H1 (cell line): ENCODE measurements at regions not wholly inside any gene's neighbourhood (a gene's known extent, or its start where the extent isn't known, plus 50 kb on each side); places are given as distances from the start of the nearest gene placed in this dataset.

ENCODE experiments used
- TF ChIP-seq, protein P1 (sequence below), 3 experiments: IDR thresholded peaks; 1 replicate in 2 of 3; 2 replicates in 1 of 3; pipeline versions ENCODE4 v1.5.1 to v1.6.1; 2011; ENCODE audit warnings: low read length in 3 of 3, mild to moderate bottlenecking in 3 of 3, inconsistent platforms in 2 of 3, low read depth in 1 of 3, moderate library complexity in 1 of 3; ENCODE audit not compliant: insufficient read depth in 1 of 3; ENCODE audit errors: control extremely low read depth in 1 of 3
- TF ChIP-seq, protein P2 (sequence below): IDR thresholded peaks from 2 replicates; pipeline ENCODE4 v1.6.1; 2011; ENCODE audit warnings: low read length, improper control_type of control experiment

DNA sequence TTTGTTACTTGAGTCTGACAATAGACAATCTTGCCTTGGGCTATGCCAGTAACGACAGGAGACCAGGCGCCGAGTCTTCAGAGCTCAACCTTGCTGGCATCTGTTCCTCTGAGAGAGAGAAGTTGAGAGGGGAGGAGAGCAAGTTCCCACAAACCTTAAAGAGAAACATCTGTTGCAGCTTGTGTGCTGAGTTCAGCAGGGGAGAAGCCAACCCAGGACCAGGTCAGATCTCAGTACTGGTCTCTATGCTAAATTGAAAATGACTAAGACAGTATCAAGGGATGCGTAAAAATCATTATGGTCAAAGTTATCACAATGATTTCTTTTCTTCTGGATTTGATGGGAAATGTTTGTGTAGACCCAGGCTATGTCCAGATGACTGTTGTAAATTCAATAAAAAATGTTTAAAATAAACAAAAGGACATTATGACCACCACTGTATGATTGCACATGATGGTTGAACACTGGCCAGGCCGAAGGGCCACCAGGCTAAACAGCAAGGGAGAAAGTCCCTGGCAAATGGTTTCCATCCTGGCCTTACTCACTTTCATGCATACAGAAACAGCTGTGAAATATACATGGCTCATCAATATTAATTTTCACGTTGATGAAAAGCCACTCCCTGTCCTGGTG is 100.3 kb upstream of the PMAIP1 start (continued):
- TF ChIP-seq, protein P1, sequence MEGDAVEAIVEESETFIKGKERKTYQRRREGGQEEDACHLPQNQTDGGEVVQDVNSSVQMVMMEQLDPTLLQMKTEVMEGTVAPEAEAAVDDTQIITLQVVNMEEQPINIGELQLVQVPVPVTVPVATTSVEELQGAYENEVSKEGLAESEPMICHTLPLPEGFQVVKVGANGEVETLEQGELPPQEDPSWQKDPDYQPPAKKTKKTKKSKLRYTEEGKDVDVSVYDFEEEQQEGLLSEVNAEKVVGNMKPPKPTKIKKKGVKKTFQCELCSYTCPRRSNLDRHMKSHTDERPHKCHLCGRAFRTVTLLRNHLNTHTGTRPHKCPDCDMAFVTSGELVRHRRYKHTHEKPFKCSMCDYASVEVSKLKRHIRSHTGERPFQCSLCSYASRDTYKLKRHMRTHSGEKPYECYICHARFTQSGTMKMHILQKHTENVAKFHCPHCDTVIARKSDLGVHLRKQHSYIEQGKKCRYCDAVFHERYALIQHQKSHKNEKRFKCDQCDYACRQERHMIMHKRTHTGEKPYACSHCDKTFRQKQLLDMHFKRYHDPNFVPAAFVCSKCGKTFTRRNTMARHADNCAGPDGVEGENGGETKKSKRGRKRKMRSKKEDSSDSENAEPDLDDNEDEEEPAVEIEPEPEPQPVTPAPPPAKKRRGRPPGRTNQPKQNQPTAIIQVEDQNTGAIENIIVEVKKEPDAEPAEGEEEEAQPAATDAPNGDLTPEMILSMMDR (IDR thresholded peaks at IDR 0.05; ENCODE audit: control extremely low read depth in 1 of 3, insufficient read depth in 1 of 3, low read depth in 1 of 3, low read length in 3 of 3): no peak
- TF ChIP-seq, protein P2, sequence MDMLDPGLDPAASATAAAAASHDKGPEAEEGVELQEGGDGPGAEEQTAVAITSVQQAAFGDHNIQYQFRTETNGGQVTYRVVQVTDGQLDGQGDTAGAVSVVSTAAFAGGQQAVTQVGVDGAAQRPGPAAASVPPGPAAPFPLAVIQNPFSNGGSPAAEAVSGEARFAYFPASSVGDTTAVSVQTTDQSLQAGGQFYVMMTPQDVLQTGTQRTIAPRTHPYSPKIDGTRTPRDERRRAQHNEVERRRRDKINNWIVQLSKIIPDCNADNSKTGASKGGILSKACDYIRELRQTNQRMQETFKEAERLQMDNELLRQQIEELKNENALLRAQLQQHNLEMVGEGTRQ: no peak
